ENCODE measurements at regions not wholly inside any gene's neighbourhood (a gene's known extent, or its start where the extent isn't known, plus 50 kb on each side); places are given as distances from the start of the nearest gene placed in this dataset.

GRCh38 chr3:103923907-103924306, 1442.8 kb upstream of the ALCAM start:
- no peak for DNase-seq

- no peak for DNase-seq
Observed at GRCh38 chr3:103924544-103924943, 1442.2 kb upstream of the ALCAM start.

- DNase-seq = no peak
Observed at GRCh38 chr3:103926936-103927335, 1439.8 kb upstream of the ALCAM start.

- no peak for DNase-seq
Observed at GRCh38 chr3:103927896-103928295, 1438.8 kb upstream of the ALCAM start.

- no peak for DNase-seq
Observed at GRCh38 chr3:103937094-103937493, 1429.6 kb upstream of the ALCAM start.

GRCh38 chr3:103947062-103947461, 1419.6 kb upstream of the ALCAM start:
- no peak for DNase-seq

GRCh38 chr3:103949693-103950092, 1417.0 kb upstream of the ALCAM start:
- DNase-seq = no peak

- no peak for DNase-seq
Observed at GRCh38 chr3:103950676-103951075, 1416.0 kb upstream of the ALCAM start.

- no peak for DNase-seq
Observed at GRCh38 chr3:103953796-103954195, 1412.9 kb upstream of the ALCAM start.

GRCh38 chr3:103960819-103961218, 1405.9 kb upstream of the ALCAM start:
- DNase-seq = no peak

GRCh38 chr3:103963599-103963998, 1403.1 kb upstream of the ALCAM start:
- DNase-seq = no peak

GRCh38 chr3:103965764-103966163, 1400.9 kb upstream of the ALCAM start:
- DNase-seq = no peak

GRCh38 chr3:103966749-103967148, 1400.0 kb upstream of the ALCAM start:
- DNase-seq = no peak

- DNase-seq = no peak
Observed at GRCh38 chr3:103968131-103968530, 1398.6 kb upstream of the ALCAM start.

- DNase-seq = no peak
Observed at GRCh38 chr3:103968751-103969150, 1398.0 kb upstream of the ALCAM start.

GRCh38 chr3:103976931-103977339, 1389.8 kb upstream of the ALCAM start:
- no peak for DNase-seq

GRCh38 chr3:103977417-103977816, 1389.3 kb upstream of the ALCAM start:
- no peak for DNase-seq

- no peak for DNase-seq
Observed at GRCh38 chr3:103991461-103992115, 1375.1 kb upstream of the ALCAM start.

GRCh38 chr3:103992469-103992868, 1374.2 kb upstream of the ALCAM start:
- no peak for DNase-seq

- DNase-seq = no peak
Observed at GRCh38 chr3:104004956-104005355, 1361.8 kb upstream of the ALCAM start.

GRCh38 chr3:104005815-104006214, 1360.9 kb upstream of the ALCAM start:
- no peak for DNase-seq

- DNase-seq = no peak
Observed at GRCh38 chr3:104018541-104018940, 1348.2 kb upstream of the ALCAM start.

GRCh38 chr3:104031598-104031997, 1335.1 kb upstream of the ALCAM start:
- no peak for DNase-seq

- no peak for DNase-seq
Observed at GRCh38 chr3:104032283-104032682, 1334.4 kb upstream of the ALCAM start.

- DNase-seq = peak in 1 of 3 donors; percentile 8
Observed at GRCh38 chr3:104040896-104041295, 1325.8 kb upstream of the ALCAM start.

Data from suppressor macrophage treated with lipopolysaccharide for 1 hour (primary cell).